ENCODE measurements at regions not wholly inside any gene's neighbourhood (a gene's known extent, or its start where the extent isn't known, plus 50 kb on each side); places are given as distances from the start of the nearest gene placed in this dataset.
"Not testable (repeated sequence)": the region's sequence is repeated elsewhere in the genome, so short reads cannot be mapped to it uniquely, and the experiment has no call there.

GRCh38 chr12:9468998-9469397, 138.7 kb downstream of the KLRB1 start:
- peak; percentile 29 for TF ChIP-seq CTCF (IDR thresholded peaks at IDR 0.05; ENCODE audit: insufficient read depth, low read depth, low read length, missing control alignments)
- H3K4me3 ChIP-seq (ENCODE audit: low read depth, low read length), result not testable (repeated sequence)
- DNase-seq (ENCODE audit: low read depth), result peak; percentile 40

- not testable (repeated sequence) for H3K4me3 ChIP-seq (ENCODE audit: low read depth, low read length); DNase-seq (ENCODE audit: low read depth)
Observed at GRCh38 chr12:9468144-9468543, 139.6 kb downstream of the KLRB1 start.

GRCh38 chr12:9464408-9464807, 143.3 kb downstream of the KLRB1 start:
- H3K4me3 ChIP-seq (ENCODE audit: low read depth, low read length), result no peak overlapping the region
- DNase-seq (ENCODE audit: low read depth), result no peak
- TF ChIP-seq CTCF (IDR thresholded peaks at IDR 0.05; ENCODE audit: insufficient read depth, low read depth, low read length, missing control alignments), result no peak

GRCh38 chr12:9455516-9455915, 152.2 kb downstream of the KLRB1 start:
- not testable (repeated sequence) for H3K4me3 ChIP-seq (ENCODE audit: low read depth, low read length); DNase-seq (ENCODE audit: low read depth)

GRCh38 chr12:9454021-9454420, 153.7 kb downstream of the KLRB1 start:
- not testable (repeated sequence) for H3K4me3 ChIP-seq (ENCODE audit: low read depth, low read length); DNase-seq (ENCODE audit: low read depth)

GRCh38 chr12:9450127-9450567, 157.6 kb downstream of the KLRB1 start:
- not testable (repeated sequence) for DNase-seq (ENCODE audit: low read depth)

GRCh38 chr12:9449657-9450126, 158.0 kb downstream of the KLRB1 start:
- not testable (repeated sequence) for DNase-seq (ENCODE audit: low read depth); H3K4me3 ChIP-seq (ENCODE audit: low read depth, low read length)

More at GRCh38 chr12:9450127-9450567, 157.6 kb downstream of the KLRB1 start:
- H3K4me3 ChIP-seq (ENCODE audit: low read depth, low read length), result not testable (repeated sequence)

DNA sequence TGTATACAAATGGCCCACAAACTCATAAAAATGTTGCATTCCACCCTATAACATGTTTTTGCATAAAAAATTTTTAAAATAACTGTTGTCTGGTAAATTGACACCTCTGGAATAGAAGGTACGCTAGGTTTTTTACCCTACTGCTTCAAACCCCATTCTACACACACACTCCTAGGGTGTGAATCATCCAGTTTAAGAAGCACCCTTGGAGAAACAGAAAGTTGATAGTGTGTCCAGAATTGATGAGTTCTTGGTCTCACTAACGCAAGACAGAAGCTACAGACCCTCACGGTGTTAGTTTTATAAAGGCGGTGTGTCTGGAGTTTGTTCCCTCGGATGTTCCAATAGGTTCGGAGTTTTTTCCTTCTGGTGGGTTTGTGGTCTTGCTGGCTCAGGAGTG, 158.5 kb downstream of the KLRB1 start:
- no peak for DNase-seq (ENCODE audit: low read depth)
- no peak for TF ChIP-seq CTCF (IDR thresholded peaks at IDR 0.05; ENCODE audit: insufficient read depth, low read depth, low read length, missing control alignments)
- no peak overlapping the region for H3K4me3 ChIP-seq (ENCODE audit: low read depth, low read length)

DNA sequence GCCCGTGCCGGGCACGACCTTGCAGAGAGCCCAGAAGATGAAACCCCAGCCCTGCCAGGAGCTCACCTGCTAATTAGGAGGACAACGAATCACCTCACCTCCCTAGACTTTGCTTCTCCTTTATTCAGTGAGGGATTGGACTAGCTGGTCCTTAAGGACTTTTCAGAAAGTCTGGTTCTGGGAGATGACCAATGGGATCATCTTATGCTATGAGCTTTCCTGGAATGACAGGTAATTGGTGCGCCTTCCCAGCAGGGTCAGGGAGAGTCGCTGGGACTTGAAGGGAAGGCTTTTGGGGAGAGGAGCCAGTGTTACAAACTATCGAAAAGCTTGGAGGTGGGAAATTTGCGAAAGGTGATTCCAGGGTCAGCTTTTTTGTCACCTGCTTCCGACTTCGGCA, 159.1 kb downstream of the KLRB1 start:
- DNase-seq (ENCODE audit: low read depth), result not testable (repeated sequence)
- H3K4me3 ChIP-seq (ENCODE audit: low read depth, low read length), result peak overlapping the region; percentile 60

DNA sequence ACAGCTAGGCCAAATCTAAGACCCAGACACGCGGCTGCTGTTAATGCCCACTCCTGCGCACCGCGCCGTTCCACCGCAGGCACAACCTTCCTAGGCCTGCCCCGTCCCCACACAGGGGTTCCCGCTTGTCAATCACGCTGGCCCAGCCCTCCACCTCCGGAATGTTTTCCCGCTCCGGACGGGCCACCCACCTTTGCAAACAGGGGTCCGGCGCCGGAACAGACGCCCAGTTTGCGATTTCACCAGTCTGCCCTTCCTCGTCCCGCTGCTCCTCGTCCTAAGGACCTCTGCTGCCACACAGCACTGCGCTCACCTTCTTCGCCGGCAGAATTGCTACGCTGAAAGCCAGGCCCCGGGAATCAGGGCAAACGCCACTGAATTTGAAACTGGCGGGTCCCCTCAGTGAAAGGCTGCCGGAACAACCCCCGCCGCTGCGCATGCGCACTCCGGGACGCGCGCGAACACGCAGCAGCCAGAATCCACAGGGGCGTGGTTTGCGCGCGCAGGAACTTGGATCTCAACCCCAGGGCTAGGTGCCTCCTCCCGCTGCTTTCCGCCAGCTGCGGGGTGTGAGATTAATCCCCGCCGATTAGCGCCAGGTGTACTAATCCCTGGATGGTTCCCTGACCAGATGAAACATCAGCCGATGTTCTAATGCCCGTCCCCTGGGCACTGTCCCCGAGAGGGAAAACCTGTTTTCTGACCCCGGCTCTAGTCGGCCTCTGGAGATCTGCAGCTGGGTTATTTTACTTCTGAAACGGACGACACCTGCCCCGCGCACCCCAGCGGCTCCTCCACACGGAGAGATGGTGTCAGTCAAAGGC, 159.7 kb downstream of the KLRB1 start:
- H3K4me3 ChIP-seq (ENCODE audit: low read depth, low read length), result peak overlapping the region; percentile 60
- peak; percentile 85 for DNase-seq (ENCODE audit: low read depth)

- not testable (repeated sequence) for DNase-seq (ENCODE audit: low read depth)
- peak overlapping the region; percentile 60 for H3K4me3 ChIP-seq (ENCODE audit: low read depth, low read length)
Observed at GRCh38 chr12:9446883-9447761, 160.6 kb downstream of the KLRB1 start.

DNA sequence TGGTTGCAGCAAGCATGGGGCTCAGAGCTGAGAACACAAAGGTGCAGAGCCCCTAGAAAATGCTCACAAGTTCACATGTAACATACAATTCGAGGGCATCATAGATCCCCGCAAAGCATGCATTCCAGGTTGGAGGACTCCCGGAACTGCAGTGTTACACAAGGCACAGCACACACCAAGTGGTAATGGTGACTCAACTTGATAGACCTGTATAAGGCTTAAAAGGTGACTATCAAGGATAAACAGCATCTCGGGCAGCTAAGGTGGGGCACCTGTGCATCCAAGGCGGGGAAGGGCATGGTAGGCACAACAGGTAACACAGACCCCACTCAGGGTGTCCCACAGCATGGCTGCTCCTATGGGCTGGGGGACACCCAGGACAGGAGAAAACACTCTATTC, 167.3 kb downstream of the KLRB1 start:
- not testable (repeated sequence) for DNase-seq (ENCODE audit: low read depth); H3K4me3 ChIP-seq (ENCODE audit: low read depth, low read length)

GRCh38 chr12:9435682-9436081, 172.0 kb downstream of the KLRB1 start:
- not testable (repeated sequence) for DNase-seq (ENCODE audit: low read depth); H3K4me3 ChIP-seq (ENCODE audit: low read depth, low read length)

GRCh38 chr12:9430385-9430784, 177.3 kb downstream of the KLRB1 start:
- H3K4me3 ChIP-seq (ENCODE audit: low read depth, low read length); DNase-seq (ENCODE audit: low read depth): not testable (repeated sequence)

- not testable (repeated sequence) for DNase-seq (ENCODE audit: low read depth); H3K4me3 ChIP-seq (ENCODE audit: low read depth, low read length)
Observed at GRCh38 chr12:9428856-9429255, 178.9 kb downstream of the KLRB1 start.

Data from GM12865 (cell line).